ENCODE measurements at regions not wholly inside any gene's neighbourhood (a gene's known extent, or its start where the extent isn't known, plus 50 kb on each side); places are given as distances from the start of the nearest gene placed in this dataset.

DNA sequence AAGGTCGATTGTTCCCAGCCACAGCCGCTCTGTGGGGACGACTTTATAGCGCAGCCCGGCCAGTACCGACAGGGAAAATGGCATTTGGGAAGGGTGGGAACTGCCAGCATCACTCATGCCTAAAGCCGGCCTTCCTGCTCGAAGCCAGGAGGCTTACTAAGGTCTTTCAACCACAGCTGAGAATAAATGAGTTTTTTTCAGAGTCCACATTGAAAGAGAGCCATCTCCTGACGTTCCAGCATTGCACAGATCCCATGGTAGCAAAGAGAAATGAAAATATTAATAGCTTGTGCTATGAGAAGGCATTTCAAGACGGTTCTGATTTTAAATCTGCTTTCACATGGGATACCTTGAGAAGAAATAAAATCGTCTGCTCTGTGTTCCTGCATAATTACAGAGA is 230.2 kb upstream of the IGF1R start:
- TF ChIP-seq GATA3 (IDR thresholded peaks at IDR 0.05; ENCODE audit: low read depth, low read length) (no peak), GATA2 (IDR thresholded peaks at IDR 0.05; ENCODE audit: low read depth, low read length) (no peak)
